COLO668 (cell line): ENCODE measurements at regions not wholly inside any gene's neighbourhood (a gene's known extent, or its start where the extent isn't known, plus 50 kb on each side); places are given as distances from the start of the nearest gene placed in this dataset.
"Not testable (repeated sequence)": the region's sequence is repeated elsewhere in the genome, so short reads cannot be mapped to it uniquely, and the experiment has no call there.

ENCODE experiments used
- DNase-seq: peaks from one replicate; lab custom pipeline; 2025; ENCODE audit not compliant: unreplicated experiment; lab: John Stamatoyannopoulos, UW

DNA sequence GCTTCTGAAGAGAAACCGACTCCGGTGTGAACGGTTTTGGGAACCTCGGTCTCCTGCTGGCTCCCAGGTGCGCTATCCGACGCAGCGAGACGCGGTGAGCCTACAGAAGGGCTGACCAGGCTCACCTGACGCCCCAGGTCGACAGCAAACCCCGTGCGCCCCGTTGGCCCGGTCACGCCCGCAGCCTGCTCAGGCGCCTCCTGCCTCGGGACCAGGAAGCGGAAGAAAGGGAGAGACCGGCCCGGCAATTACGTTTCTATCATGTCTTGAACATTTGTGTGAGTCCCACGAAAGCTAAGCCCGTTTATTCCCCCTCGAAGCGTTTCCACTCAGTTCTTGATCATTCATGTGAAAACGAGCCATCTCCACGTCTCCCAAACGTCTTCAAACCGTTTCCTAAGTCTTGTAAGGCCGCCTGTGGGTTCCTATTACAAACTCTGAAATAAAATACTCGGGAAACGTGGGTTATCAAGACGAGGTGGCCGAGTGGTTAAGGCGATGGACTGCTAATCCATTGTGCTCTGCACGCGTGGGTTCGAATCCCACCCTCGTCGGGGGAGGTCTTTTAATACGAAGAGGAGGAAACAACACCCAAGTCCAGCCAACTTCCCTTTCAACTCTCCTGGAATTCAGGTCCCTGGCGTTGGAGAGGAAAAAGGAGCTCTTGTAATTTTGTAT lies 150.5 kb upstream of the PRSS16 start:
- DNase-seq, result no peak

DNA sequence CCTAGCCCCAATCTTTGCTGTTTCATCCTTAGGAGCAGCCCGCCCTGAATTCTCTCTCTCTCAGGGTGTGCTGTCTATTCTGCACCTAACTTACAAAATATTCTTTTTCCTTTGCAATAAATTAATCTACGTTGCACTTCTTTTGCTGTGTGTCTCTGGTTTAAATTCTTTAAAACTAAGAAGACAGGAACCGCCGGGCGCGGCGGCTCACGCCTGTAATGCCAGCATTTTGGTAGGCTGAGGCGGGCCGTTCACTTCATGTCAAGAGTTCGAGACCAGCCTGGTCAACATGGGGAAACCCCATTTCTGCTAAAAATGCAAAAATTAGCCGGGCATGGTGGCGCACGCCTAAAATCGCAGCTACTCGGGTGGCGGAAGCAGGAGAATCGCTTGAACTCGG lies 148.5 kb upstream of the PRSS16 start:
- no peak for DNase-seq

- no peak for DNase-seq
These were observed 146.6 kb upstream of the PRSS16 start for GRCh38 chr6:27100921-27101320.

GRCh38 chr6:27101824-27102223 lies 145.7 kb upstream of the PRSS16 start:
- no peak for DNase-seq

GRCh38 chr6:27106382-27106781 lies 141.1 kb upstream of the PRSS16 start:
- DNase-seq, result no peak

DNA sequence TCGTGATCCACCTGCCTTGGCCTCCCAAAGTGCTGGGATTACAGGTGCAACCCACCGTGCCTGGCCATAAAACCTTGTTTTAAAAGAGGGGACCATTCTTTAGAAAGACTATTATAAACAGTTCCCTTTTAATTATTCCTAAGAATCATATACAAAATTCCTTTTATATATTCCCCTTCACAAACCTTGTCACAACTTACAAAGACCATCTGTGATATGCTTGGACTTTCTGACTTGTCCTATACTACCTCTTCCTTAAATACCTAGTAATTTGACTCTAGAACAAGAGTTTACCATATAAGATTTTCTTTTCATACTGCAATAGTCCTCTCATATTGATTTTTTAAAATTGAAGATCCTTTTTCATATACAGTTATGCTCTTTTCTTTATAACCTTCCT lies 135.8 kb upstream of the PRSS16 start:
- no peak for DNase-seq

- no peak for DNase-seq
These were observed 134.5 kb upstream of the PRSS16 start for GRCh38 chr6:27112974-27113373.

DNA sequence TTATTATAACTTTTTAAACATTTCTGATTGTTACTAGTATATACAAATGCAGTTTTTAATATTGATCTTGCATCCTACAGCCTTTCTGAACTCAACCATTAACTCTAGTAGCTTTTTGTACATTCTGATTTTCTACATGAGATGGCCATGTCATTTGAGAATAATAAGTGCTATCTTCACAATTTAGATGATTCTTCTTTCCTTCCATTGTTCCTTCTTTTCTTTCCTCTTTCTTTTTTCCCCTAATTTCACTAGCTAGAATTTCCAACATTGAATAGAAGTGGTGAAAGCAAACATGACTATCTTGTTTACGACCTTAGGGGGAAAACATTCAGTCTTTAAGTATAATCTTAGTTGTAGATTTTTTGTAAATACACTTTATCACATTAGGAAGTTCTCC lies 128.2 kb upstream of the PRSS16 start:
- no peak for DNase-seq

DNA sequence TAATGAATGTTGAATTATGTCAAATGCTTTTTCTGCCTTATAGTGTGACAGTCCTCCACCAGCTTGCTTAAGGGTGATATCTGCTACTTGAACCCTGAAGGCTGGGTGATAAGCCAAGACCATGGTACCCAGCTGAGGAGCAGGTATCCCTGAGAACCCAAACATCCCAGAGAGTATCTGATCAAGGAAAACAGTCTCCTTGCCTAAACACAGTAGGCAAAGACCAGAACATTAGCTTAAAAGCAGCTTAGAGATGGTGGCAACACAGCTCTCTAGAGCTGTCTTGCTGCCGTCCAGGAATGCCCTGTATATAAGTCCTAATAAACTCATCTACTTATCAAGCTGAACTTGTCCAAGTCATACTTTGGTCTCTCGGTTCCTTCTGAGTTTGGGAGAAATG lies 127.7 kb upstream of the PRSS16 start:
- DNase-seq, result no peak

- DNase-seq, result no peak
These were observed 125.9 kb upstream of the PRSS16 start for GRCh38 chr6:27121640-27122039.

DNA sequence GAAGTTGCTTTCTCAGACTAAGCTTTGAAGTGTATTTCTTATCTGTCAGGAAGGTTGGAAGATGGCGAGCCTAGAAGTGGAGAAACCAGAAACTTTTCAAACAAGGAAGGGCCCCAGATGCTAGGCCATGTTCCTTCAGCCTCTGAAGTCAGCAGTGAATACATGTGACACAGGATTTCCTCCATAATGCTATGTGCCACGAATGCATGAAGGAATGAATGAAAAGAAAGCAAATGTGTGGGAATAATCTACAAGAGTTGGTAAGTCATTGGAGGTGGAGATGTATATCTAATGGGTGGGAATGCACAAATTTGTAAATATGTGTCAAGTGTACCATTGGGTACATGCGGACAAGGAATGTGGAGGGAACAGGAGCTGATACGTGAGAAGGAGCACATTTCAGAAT lies 123.2 kb upstream of the PRSS16 start:
- DNase-seq, result no peak

DNA sequence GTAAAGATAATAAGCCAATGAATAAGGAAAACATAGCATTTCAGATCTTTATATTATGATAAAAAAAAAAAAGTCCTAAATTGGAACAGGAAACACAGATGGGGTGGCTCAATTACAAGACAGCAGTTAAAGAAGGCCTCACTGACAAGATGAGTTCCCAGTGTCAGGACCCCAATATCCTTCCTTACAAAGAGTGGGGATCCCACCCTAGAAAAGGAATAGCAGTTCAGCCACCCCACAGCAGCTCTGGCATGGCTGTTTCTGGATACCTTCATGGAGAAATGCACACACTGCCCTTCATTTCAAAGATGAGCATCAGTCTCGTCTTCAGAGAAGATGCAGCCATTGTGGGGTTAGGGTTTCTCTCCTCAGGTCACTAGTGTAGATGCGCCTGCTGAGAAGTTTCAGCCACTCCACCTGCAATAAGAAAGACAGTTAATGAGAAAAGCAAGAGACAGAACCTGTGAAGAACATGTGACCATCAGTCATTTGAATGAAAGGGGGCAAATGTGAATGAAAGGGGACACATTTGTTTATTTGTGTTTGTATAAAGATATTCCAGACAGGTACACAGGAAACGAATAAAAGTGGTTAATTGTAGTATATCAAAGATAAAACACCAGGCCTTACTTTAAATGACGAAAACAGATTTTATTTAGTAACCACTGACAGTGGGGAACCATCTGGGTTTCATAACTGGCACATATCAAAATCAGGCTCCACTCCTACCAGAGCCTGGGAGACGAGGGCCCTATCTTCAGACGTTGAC lies 121.3 kb upstream of the PRSS16 start:
- DNase-seq, result no peak

DNA sequence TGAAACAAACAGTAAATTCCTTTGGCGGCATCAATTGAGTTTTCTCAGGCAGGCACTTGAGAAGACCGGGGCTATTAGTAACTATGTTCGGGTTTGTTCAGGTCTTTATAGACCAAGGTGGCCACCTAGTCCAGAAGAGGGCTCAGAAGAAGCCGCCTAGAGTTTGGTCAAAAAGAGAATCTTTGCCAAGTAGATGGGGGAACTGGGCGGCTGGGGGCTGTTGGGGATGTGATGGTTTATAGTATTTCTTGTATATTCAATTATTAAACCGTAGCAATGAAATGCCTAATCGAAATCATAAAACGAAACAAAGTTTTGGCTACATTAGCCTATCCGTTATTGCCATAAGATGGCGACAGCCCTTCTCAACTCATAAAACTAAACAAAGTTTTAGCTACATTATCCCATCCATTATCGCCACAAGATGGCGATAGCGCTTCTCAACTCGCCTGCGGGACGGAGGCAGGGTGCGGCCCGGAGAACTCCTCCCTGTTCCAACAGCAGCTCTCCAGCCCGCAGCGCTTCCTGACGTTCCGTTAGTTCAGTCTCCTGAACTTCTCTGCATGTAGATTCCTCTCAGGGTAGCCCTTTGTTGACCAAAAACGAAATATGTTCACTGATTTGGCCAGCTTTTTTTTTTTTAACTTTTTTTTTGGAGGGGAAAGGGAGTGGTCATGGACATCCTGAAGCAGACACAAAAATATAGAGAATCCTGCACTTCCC lies 120.5 kb upstream of the PRSS16 start:
- DNase-seq, result peak; percentile 30

DNA sequence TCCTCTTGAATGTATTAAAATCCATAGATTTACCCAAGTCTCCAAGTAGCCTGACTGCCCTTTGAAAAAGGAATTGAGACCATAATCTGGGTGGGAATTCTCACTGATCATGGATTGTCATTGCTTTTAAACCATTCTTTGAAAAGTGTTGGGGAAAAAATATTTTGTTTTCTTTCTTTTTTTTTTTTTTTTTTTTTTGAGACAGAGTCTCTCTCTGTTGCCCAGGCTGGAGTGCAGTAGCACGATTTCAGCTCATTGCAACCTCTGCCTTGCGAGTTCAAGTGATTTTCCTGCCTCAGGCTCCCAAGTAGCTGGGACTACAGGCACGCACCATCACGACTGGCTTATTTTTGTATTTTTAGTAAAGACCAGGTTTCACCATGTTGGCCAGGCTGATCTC lies 119.6 kb upstream of the PRSS16 start:
- not testable (repeated sequence) for DNase-seq

DNA sequence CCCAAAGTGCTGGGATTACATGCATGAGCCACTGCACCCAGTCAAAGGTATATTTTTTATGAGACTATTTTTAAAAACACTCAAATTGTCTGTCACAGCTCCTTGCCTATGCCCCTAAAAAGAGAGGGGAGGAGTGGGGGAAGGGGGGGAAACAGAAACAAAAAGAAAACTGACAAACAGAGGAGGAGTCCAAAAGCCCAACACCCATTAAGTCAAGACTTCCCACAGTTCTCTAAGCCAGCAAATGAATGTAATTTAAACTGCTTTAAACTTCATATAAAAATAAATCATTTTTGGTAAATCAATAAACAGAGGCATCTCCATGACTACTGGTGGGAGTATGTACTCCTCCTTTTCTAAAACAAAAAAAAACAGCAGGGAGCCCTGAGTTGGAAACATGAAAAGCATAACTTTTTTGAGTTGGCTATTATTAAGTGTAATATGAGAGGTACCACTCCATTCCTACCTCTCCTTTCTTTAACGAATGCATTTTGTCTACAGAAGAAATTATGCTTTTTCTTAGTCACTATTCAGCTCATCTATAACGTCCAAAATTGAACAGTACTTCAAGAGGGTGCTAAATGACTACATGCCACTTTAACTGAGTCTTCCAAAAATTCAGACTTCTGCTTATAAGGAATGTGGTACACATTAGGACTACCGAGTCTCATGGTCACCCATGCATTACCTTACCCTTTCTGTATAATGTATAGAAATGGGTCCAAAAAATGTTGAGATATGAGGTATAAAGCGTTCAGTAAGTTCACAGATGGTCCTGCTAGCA lies 119.0 kb upstream of the PRSS16 start:
- no peak for DNase-seq

DNA sequence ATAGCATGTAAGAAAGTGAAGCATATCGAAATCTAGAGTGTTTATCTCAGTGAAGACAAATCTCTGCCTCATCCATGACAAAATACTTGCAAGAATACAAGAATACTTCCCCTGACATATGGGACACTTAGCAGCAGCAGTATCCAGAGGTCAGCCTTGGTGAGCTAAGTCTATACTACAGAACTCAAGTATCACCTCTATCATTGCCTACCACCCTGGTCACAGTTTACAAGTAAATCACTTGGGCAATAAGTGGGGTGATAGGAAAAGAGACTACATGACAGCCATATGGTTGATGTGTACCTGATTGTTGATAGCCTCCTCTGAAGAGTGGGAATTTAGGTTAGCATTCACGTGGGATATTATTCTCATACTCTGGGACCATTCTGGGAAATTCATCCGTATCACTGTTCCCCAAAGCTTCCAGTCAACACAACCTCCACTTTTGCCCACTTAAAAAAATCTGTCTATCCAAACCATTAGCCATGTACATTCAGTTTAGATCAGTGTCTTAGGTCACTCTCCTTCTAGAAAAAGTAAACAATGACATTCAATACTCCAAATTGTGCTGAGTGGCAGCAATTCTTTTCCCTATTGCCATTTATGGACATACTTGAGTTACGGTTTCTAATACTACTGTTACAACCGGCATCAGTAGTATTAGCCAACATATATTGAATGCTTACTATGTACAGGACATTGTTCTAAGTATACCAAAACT lies 118.2 kb upstream of the PRSS16 start:
- no peak for DNase-seq

GRCh38 chr6:27129917-27130316 lies 117.6 kb upstream of the PRSS16 start:
- DNase-seq, result no peak

- DNase-seq, result no peak
These were observed 116.7 kb upstream of the PRSS16 start for GRCh38 chr6:27130668-27131428.

DNA sequence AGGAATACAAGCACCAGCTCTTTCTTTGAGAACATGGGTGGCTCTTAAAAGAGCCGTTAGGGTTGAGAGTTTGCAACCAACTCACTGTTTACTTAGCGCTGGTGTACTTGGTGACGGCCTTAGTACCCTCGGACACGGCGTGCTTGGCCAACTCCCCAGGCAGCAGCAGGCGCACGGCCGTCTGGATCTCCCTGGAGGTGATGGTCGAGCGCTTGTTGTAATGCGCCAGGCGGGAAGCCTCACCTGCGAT lies 115.3 kb upstream of the PRSS16 start:
- DNase-seq, result not testable (repeated sequence)
